GM23248 (cell line): ENCODE measurements at regions not wholly inside any gene's neighbourhood (a gene's known extent, or its start where the extent isn't known, plus 50 kb on each side); places are given as distances from the start of the nearest gene placed in this dataset.
A peak's percentile ranks its signal among the peaks of the same experiment; 100 is the strongest.

Experiments
- DNase-seq: peaks from one replicate; pipeline ENCODE4 v3.0.0-alpha.2; 2015
- H2AFZ ChIP-seq: fragments of 200-600 bp; sonication (generic); 2 replicates; pipeline ENCODE4 v1.6.1; 2016; ENCODE audit warnings: antibody characterized with exemption
- H3F3A ChIP-seq: fragments of 200-600 bp; sonication (generic); 2 replicates; pipeline ENCODE4 v1.6.1; 2016; ENCODE audit warnings: mild to moderate bottlenecking, antibody characterized with exemption, mixed run types; ENCODE audit not compliant: insufficient read depth
- H3K27ac ChIP-seq: fragments of 200-600 bp; sonication (generic); 2 replicates; pipeline ENCODE4 v1.5.1; 2016; ENCODE audit warnings: mild to moderate bottlenecking
- H3K27me3 ChIP-seq: fragments of 200-600 bp; sonication (generic); replicated peaks from 2 replicates; pipeline ENCODE4 v1.6.1; 2016; ENCODE audit warnings: mild to moderate bottlenecking; ENCODE audit not compliant: insufficient read depth
- H3K36me3 ChIP-seq: fragments of 200-600 bp; sonication (generic); 2 replicates; pipeline ENCODE4 v1.6.1; 2016; ENCODE audit warnings: low read depth, mild to moderate bottlenecking
- H3K4me1 ChIP-seq: fragments of 200-600 bp; sonication (generic); 2 replicates; pipeline ENCODE4 v1.6.1; 2016; ENCODE audit warnings: mild to moderate bottlenecking; ENCODE audit not compliant: insufficient read depth
- H3K4me2 ChIP-seq: fragments of 200-600 bp; sonication (generic); one replicate; pipeline ENCODE4 v1.6.1; 2016; ENCODE audit warnings: mild to moderate bottlenecking; ENCODE audit not compliant: unreplicated experiment
- H3K4me3 ChIP-seq: fragments of 200-600 bp; sonication (generic); 2 replicates; pipeline ENCODE4 v1.5.1; 2016; ENCODE audit warnings: mild to moderate bottlenecking
- H3K79me2 ChIP-seq: fragments of 200-600 bp; sonication (generic); 2 replicates; pipeline ENCODE4 v1.6.1; 2016; ENCODE audit warnings: mild to moderate bottlenecking; ENCODE audit not compliant: insufficient read depth
- H3K9ac ChIP-seq: fragments of 200-600 bp; sonication (generic); 2 replicates; pipeline ENCODE4 v1.6.1; 2016; ENCODE audit warnings: mild to moderate bottlenecking
- H3K9me2 ChIP-seq: fragments of 200-600 bp; sonication (generic); 2 replicates; pipeline ENCODE4 v1.6.1; 2016; ENCODE audit warnings: mixed run types, mild to moderate bottlenecking, moderate library complexity; ENCODE audit not compliant: insufficient read depth
- H3K9me3 ChIP-seq: fragments of 200-600 bp; sonication (generic); one replicate; pipeline ENCODE4 v1.6.1; 2017; ENCODE audit warnings: low read depth
- H4K20me1 ChIP-seq: fragments of 200-600 bp; sonication (generic); 2 replicates; pipeline ENCODE4 v1.6.0; 2016; ENCODE audit not compliant: insufficient read depth
- EZH2 ChIP-seq: fragments of 200-600 bp; sonication (generic); IDR thresholded peaks from 2 replicates; pipeline ENCODE4 v1.6.1; 2018; ENCODE audit warnings: antibody characterized with exemption, mild to moderate bottlenecking; ENCODE audit not compliant: insufficient read depth, poor library complexity, severe bottlenecking
- EZH2phosphoT487 ChIP-seq: fragments of 200-600 bp; sonication (generic); IDR thresholded peaks from 2 replicates; pipeline ENCODE4 v1.6.1; 2018; ENCODE audit warnings: antibody characterized with exemption, moderate library complexity, mild to moderate bottlenecking, low read depth; ENCODE audit not compliant: insufficient read depth
- WGBS, 2 experiments: methylation state at CpG; one replicate each; pipeline ENCODE4 v1.1.6; 2015 to 2017; ENCODE audit warnings: low lambda C conversion rate in 2 of 2, low coverage in 1 of 2; ENCODE audit errors: missing lambda C conversion rate in 2 of 2; 5-methylcytosine and 5-hydroxymethylcytosine counted together
- in situ Hi-C: fragments of 300-500 bp; cut with MboI; formaldehyde crosslinking; loops from 2 replicates; pipeline ENCODE4 v1.15.0; 2020

GRCh38 chr2:120651818-120652217 is 83.8 kb upstream of the GLI2 start:
- no peak for DNase-seq
- no peak overlapping the region for H3K9ac ChIP-seq
- in situ Hi-C loops = no loop called here

GRCh38 chr2:120653046-120653445 is 82.6 kb upstream of the GLI2 start:
- H3K4me3 ChIP-seq = no peak overlapping the region
- H3K4me2 ChIP-seq = peak overlapping the region; percentile 10
- no peaks in the 10 kb centered on the region for H3K9me2 ChIP-seq
- no peaks in the 10 kb centered on the region for H3K79me2 ChIP-seq
- peaks cover 6% of the 10 kb centered on the region; the same call in 1 of the 2 replicates for H3K4me1 ChIP-seq
- in situ Hi-C loops = no loop called here
- H3K9me3 ChIP-seq = no peaks in the 10 kb centered on the region
- no peaks in the 10 kb centered on the region for H3K36me3 ChIP-seq
- H3K27ac ChIP-seq = peak overlapping the region; percentile 55
- no peak overlapping the region for H2AFZ ChIP-seq
- TF ChIP-seq EZH2 = no peak
- TF ChIP-seq EZH2phosphoT487 = no peak
- H3F3A ChIP-seq = peaks cover 6% of the 10 kb centered on the region; the same call in 1 of the 2 replicates
- 28 to 33% methylated on average over 2 of the region's 2 CpGs for WGBS, 2 experiments
- no peaks in the 10 kb centered on the region for H4K20me1 ChIP-seq
- DNase-seq = peak; percentile 70
- H3K27me3 ChIP-seq = no peaks in the 10 kb centered on the region
- H3K9ac ChIP-seq = no peak overlapping the region

More at GRCh38 chr2:120651818-120652217, 83.8 kb upstream of the GLI2 start:
- no peaks in the 10 kb centered on the region for H4K20me1 ChIP-seq
- peaks cover 6% of the 10 kb centered on the region; the same call in 1 of the 2 replicates for H3F3A ChIP-seq
- H3K4me2 ChIP-seq = no peak overlapping the region
- H3K9me2 ChIP-seq = no peaks in the 10 kb centered on the region
- H3K4me1 ChIP-seq = peaks cover 6% of the 10 kb centered on the region; the same call in 1 of the 2 replicates
- H3K27ac ChIP-seq = no peak overlapping the region
- no peaks in the 10 kb centered on the region for H3K9me3 ChIP-seq
- no peaks in the 10 kb centered on the region for H3K36me3 ChIP-seq
- TF ChIP-seq EZH2phosphoT487 = no peak
- TF ChIP-seq EZH2 = no peak
- no peak overlapping the region for H2AFZ ChIP-seq
- H3K27me3 ChIP-seq = no peaks in the 10 kb centered on the region
- no peak overlapping the region for H3K4me3 ChIP-seq
- no peaks in the 10 kb centered on the region for H3K79me2 ChIP-seq

GRCh38 chr2:120653871-120654270 is 81.8 kb upstream of the GLI2 start:
- no peaks in the 10 kb centered on the region for H3K36me3 ChIP-seq
- in situ Hi-C loops = no loop called here
- no peak overlapping the region for H3K4me2 ChIP-seq
- TF ChIP-seq EZH2phosphoT487 (no peak), EZH2 (no peak)
- H3K79me2 ChIP-seq = no peaks in the 10 kb centered on the region
- H3F3A ChIP-seq = peaks cover 6% of the 10 kb centered on the region; the same call in 1 of the 2 replicates
- H3K27ac ChIP-seq = no peak overlapping the region
- peaks cover 6% of the 10 kb centered on the region; the same call in 1 of the 2 replicates for H3K4me1 ChIP-seq
- no peaks in the 10 kb centered on the region for H4K20me1 ChIP-seq
- H2AFZ ChIP-seq = no peak overlapping the region
- no peaks in the 10 kb centered on the region for H3K27me3 ChIP-seq
- H3K9ac ChIP-seq = no peak overlapping the region
- H3K9me2 ChIP-seq = no peaks in the 10 kb centered on the region
- WGBS, 2 experiments = 68% methylated on average over 13 of the region's 13 CpGs
- DNase-seq = no peak
- no peak overlapping the region for H3K4me3 ChIP-seq
- no peaks in the 10 kb centered on the region for H3K9me3 ChIP-seq

- in situ Hi-C loops = no loop called here
- Histone ChIP-seq H3K27me3 (no peaks in the 10 kb centered on the region), H3K4me1 (peaks cover 6% of the 10 kb centered on the region; the same call in 1 of the 2 replicates), H3K9ac (no peak overlapping the region), H3F3A (peaks cover 6% of the 10 kb centered on the region; the same call in 1 of the 2 replicates), H3K9me3 (no peaks in the 10 kb centered on the region), H2AFZ (no peak overlapping the region), H3K36me3 (no peaks in the 10 kb centered on the region), H3K27ac (no peak overlapping the region), H3K9me2 (no peaks in the 10 kb centered on the region), H4K20me1 (no peaks in the 10 kb centered on the region), H3K4me3 (no peak overlapping the region), H3K4me2 (no peak overlapping the region), H3K79me2 (no peaks in the 10 kb centered on the region)
- 40% methylated on average over 41 to 54 of the region's 54 CpGs for WGBS, 2 experiments
- TF ChIP-seq EZH2 (no peak), EZH2phosphoT487 (no peak)
- DNase-seq = no peak
Measured at GRCh38 chr2:120654381-120655134, 81.1 kb upstream of the GLI2 start.
